Fibroblast of skin of abdomen (primary cell): ENCODE measurements at regions not wholly inside any gene's neighbourhood (a gene's known extent, or its start where the extent isn't known, plus 50 kb on each side); places are given as distances from the start of the nearest gene placed in this dataset.

ENCODE experiments used
- DNase-seq: peaks from one replicate; pipeline ENCODE4 v3.0.0-alpha.2; 2013

DNA sequence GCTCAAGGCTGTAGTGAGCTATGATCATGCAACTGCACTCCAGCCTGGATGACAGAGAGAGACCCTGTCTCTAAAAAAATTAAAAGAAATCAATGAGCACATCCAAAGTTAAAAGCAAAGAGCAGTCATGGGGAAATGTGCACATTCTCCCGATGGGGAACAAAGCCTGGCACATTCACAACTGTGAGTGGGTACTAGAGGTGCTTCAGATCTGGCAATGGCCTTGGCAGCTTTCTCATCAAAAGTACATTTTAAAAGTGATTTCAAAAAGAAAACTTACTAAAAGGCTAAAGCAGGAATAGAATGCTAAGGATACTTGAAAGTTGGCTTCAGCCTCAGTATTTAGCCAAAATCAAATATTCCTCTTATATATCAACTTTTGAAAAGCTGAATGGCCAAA, 145.9 kb upstream of the MAOA start:
- no peak for DNase-seq

DNA sequence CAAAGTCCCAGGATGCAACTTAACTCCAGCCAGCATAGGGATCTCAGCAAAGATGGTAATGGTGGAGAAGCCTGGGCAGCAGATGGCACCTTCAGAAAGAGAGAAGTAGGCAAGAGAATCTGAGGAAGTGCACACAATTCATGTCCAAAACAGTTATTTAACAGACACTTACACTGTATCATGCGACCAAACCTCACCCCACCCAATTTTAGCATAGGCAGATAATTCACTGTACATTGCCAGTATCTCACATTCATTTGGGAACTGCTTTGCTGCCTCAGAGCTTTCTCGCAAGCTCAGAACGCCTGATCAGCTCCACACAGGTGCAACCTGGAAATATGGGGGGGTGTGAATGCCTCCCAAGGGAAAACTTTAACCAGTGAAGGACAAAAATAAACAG, 143.0 kb upstream of the MAOA start:
- no peak for DNase-seq

DNA sequence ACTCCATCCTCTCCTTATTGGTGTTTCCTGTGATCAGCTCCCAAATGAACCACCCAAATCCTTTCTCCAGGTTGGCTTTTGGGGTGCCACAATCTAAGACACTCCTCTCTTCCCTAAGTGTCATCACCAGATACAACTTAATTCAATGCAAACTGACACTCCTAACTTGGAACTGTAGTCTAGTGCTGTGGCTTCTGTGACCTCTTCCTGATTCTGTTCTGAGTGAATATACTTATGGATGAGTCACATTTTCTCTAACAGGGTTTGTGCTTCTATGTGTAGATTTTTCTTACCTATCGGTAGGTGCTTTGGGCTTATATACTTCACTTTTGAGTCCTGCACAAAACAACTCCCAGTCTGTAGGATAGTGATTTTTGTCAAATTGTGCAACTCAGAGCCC, 141.3 kb upstream of the MAOA start:
- no peak for DNase-seq

DNA sequence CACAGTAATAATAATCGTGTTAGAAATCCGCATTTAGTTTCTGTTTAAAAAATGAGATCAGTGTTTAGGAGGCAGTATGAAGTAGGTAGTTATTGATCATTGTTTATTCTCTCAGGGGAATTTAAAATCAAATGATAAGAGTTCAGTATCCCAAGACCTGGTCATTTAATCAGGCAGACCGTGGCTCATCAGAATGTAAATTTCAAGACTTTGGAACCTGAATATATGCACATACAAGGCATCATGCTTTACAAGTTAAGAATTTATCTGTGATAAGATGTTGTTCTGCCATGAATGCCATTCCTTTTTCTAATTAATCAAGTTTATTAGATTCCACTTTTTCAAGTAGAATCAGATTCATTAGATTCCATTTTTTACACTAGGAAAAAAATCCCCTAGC, 133.5 kb upstream of the MAOA start:
- DNase-seq, result no peak

- DNase-seq, result no peak
Measured at GRCh38 chrX:43525901-43526610, 130.0 kb upstream of the MAOA start.

DNA sequence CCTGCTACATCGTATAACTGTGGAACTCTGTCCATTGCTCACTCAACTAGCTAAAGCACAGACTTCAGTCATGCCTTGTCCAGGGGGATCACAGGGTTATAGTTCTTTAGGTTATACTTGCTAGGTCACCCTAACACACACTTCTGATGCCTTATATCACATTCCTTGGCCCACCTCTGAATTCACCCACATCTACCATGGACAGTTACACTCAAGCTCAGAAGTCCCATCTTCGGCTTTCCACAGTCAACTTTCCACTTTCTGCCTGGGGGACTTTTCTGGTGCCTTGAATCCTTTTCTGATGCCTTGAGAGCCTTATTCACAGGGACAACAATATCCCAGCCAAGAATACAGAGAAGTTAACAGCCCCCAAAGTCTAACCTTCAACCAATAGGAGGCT, 129.2 kb upstream of the MAOA start:
- DNase-seq, result no peak

- no peak for DNase-seq
Measured at GRCh38 chrX:43527801-43528200, 128.3 kb upstream of the MAOA start.

DNA sequence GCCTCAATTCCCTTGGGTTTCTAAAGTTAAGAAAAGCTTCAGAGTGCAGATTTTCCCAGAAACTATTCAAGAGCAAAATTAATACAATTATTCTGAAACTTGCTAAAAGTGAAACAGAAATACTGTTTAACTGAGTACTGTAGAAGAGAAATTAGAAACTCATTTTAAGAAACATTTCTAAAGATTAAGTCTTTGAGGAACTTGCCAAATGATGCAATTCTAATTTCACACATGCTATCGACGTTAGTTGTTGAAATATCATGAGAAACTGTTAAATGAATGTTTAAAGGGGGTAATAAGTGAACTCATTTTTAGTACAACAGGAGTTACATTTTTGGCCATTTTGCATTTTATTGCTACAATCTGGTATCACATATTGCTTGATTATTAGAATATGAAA, 125.3 kb upstream of the MAOA start:
- DNase-seq, result no peak

DNA sequence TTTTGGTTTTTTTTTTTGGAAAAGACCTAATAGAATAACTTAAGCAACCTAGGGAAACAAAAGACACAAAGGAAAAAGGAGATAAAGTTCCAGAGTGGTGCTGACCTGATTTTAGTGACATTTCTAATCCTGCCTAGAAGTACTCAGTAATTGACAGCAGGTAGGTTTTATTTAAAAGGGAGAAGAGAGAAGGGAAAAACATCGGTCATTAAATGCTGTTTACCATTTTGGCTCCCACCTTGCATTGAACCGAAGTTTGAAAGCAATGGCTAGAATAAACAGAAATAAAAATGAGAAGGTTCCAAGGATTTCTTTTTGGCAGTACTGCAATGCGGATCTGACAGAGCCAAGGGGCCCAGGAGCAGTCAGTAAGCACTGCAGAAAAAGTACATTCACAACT, 115.8 kb upstream of the MAOA start:
- DNase-seq, result no peak

DNA sequence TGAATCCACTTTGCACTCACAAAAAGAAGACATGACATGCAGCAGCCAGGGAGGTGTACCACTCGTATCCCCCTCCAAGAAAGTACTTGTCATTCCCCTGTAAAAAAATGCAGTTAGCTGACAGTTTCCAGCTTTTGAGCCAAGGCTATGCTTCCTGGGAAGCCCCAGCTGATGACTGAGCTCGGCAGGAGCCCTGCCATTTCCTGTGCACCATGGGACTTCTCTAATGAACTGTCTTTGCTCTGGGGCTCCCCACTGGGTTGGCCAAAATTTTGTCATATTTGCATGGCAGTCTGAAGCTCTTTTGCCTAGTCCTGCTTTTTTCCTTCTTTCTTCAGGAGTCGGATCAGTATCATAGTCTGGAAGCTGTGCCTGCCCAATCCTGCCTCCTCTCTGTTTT, 104.5 kb upstream of the MAOA start:
- DNase-seq, result no peak

DNA sequence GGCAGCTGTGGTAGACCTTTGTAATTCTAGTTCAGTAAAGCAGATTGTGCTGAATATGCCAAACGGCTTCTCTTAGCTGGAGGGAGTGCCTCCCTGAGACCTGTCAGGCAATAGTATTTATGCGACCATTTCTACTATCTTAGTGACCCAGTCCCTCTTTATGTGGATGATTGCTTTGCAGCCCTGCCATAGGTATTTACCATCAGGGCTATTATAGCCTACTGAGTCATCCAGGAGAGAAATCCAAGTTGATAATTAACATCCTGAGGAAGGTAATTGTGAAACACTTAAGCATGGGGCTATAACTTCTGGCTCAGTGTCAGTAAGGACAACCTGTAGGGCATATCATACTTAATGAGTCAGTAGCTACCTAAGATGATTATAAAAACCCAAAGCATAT, 103.9 kb upstream of the MAOA start:
- DNase-seq, result no peak

DNA sequence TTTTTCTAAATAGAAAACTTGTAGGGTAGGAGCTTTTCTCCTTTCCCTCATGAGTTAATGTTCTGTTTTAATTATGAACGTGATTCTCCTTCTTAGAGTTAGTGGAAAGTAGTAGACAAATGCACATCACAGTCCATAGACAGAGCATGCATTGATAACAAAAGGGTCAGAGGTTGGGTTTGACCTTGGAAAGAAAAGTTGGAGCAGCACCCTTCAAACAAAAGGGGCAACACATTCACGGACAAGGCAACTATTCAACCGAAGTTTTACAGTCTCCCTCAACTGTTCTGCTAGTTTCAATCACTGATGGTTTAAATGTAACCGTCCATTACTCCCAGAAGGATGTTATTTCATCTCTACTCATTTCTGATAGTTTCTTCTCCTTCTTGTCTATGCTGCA, 103.4 kb upstream of the MAOA start:
- no peak for DNase-seq

DNA sequence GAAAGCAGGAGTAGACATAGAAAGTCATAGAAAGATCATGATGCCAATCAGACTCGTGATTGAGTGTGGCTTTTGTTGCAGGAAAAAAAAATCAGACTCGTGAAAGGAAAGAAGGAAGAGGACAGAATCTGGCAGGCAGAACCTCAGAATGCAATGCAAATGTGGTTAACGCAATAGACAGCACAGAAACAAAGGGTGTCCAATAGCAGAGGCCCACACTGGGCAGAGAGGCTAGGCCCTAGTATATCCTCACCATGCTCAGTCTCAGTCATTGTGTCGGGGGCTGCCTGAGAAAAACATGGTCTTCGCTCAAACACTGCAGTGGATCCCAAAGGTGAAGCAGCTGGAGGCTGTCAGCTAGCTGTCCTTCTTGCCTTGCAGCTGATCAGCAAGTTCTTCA, 102.8 kb upstream of the MAOA start:
- no peak for DNase-seq

GRCh38 chrX:43556207-43556606, 99.9 kb upstream of the MAOA start:
- DNase-seq, result no peak

DNA sequence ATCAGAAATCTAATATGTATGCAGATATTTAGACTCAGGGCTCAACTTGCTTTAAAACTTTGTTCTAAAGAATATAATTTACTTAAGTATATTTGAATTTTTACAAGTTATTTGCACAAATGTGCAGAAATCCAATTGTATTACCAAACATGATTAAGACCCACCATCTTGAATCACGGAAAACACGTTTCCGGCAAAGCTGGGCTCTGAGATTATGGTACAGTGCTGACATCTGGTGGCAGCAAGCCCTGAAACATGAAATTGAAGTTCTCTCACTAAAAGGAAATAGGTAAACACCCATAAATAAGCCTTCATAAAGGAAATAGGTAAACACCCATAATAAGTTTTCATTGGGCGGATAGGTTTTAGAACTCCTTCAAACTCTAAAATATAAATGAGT, 98.3 kb upstream of the MAOA start:
- DNase-seq, result peak; percentile 30

DNA sequence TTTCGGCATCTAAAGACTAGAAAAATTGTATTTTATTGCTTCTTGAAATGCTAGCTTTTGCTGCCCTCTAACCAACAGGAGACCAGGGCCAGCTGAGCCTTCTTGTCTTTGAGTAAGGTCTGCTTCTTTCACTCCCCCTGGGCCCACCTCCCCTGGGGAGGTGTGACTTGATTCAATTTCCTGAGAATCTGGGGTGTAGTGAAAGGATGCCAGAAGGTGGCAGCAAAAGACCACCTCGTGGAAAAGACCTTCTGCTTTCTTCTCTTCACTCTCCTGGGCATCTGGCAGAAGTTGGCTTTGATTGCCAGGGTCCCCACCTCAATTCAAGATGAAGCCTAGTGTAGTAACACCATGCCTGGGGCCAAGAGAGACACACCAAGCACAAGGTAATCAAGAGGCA, 96.5 kb upstream of the MAOA start:
- peak; percentile 13 for DNase-seq

GRCh38 chrX:43560247-43560946, 95.7 kb upstream of the MAOA start:
- DNase-seq, result no peak

- DNase-seq, result no peak
Measured at GRCh38 chrX:43562372-43562771, 93.7 kb upstream of the MAOA start.

DNA sequence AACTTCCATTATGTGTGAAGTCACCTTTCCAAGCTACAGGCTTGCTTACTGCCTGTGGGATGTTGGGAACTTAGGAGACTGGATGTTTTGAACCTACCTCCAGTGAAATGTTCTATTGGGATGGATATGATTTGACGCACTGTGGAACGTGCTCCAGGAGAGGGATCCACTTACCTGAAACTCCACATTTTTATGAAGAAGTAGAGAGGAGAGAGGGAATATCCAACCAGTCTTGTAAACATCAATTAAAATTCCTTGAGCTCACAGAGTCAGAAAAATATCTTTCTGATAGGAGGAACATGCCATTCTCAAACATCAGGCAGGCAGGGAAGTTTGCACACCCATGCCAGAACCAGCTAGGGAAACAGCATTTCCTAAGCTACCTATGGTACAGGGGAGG, 91.1 kb upstream of the MAOA start:
- no peak for DNase-seq

DNA sequence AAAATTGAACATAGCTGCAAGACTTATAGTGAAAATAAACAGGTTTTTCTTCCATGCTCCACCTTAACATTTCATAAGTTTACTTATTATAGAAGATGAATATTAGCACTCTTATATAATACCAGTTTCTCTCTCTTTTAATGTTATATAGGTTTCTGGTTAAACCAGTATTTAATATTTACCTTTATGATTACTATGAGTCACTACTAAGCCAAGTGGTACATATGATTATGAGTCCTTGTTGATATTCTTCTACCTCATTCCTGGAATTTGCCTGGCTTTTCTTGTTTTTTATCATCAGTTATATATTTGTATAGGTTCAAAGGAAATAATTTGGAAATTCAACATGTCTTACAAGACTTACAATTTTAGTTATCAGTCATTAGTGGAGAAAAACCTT, 89.9 kb upstream of the MAOA start:
- no peak for DNase-seq

DNA sequence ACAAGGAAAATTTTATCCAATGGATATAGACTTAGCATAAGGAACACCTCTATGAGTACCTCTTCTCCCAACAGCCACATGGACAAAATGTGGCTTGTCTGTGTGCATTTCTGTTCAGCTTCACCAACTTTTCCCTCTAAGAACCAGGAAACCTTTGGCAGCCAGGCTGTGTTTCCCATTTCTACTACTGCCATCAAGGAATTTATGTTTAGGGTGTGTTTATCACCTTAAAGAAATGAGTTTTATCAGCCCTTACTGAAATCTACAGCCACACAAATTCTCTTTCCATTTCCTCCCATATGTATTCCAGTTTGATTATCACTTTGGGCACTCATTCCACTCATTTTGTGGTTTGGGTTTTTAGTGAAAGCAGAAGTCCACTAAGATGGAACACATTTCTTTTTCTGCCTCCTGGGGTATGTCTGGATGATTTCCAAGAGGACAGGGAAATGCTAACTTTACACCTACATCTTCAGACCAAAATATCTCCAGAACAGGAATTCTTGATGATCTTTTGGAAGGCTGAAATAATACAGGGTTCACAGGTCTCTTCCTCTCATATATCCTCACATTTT, 82.6 kb upstream of the MAOA start:
- DNase-seq, result no peak

- no peak for DNase-seq
Measured at GRCh38 chrX:43580621-43581020, 75.5 kb upstream of the MAOA start.

- DNase-seq, result no peak
Measured at GRCh38 chrX:43581167-43581566, 74.9 kb upstream of the MAOA start.

- DNase-seq, result no peak
Measured at GRCh38 chrX:43581888-43582539, 74.1 kb upstream of the MAOA start.
